ENCODE measurements at regions not wholly inside any gene's neighbourhood (a gene's known extent, or its start where the extent isn't known, plus 50 kb on each side); places are given as distances from the start of the nearest gene placed in this dataset.
A peak's percentile ranks its signal among the peaks of the same experiment; 100 is the strongest.

DNA sequence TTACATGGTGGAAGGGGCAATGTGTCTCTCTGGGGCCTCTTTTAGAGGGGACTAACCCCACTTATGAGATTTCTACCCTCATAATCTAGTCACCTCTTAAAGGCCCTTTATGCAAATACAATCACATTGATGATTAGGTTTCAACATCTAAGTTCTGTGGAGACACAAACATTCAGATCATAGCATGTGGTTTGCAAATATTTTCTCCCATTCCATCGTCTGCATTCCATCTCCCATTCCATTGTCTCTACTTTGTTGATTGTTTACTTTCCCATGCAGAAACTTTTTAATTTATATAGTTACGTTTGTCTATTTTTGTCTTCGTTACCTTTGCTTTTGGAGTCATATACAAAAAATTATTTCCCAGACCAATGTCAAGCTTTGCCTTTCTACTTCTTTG is 927.5 kb upstream of the INTU start:
- H3K27ac ChIP-seq (ENCODE audit: low read depth in 1 of 2, low read length in 1 of 2): no peak overlapping the region
- no peak overlapping the region for H3K9ac ChIP-seq (ENCODE audit: insufficient read depth in 1 of 2, low read length in 2 of 2)
- H3K4me1 ChIP-seq (ENCODE audit: control insufficient read depth in 5 of 5, insufficient read depth in 5 of 5, low read length in 5 of 5): peaks cover 0 to 4% (median 0%) of the 10 kb centered on the region in 5 donors
- H3K4me3 ChIP-seq: no peak overlapping the region
- H3K9me3 ChIP-seq (ENCODE audit: control insufficient read depth in 4 of 4, insufficient read depth in 3 of 4, low read length in 3 of 4): no peaks in the 10 kb centered on the region
- ATAC-seq (ENCODE audit: insufficient read depth, low FRiP score): no peak
- WGBS, 2 donors: 61 to 76% methylated on average over 3 of the region's 3 CpGs
- no peaks in the 10 kb centered on the region for H3K36me3 ChIP-seq (ENCODE audit: control insufficient read depth in 4 of 4, insufficient read depth in 4 of 4, low read length in 4 of 4)
- H3K27me3 ChIP-seq (ENCODE audit: control insufficient read depth in 3 of 3, insufficient read depth in 3 of 3, low read length in 2 of 3): no peaks in the 10 kb centered on the region
- TF ChIP-seq, protein P1, sequence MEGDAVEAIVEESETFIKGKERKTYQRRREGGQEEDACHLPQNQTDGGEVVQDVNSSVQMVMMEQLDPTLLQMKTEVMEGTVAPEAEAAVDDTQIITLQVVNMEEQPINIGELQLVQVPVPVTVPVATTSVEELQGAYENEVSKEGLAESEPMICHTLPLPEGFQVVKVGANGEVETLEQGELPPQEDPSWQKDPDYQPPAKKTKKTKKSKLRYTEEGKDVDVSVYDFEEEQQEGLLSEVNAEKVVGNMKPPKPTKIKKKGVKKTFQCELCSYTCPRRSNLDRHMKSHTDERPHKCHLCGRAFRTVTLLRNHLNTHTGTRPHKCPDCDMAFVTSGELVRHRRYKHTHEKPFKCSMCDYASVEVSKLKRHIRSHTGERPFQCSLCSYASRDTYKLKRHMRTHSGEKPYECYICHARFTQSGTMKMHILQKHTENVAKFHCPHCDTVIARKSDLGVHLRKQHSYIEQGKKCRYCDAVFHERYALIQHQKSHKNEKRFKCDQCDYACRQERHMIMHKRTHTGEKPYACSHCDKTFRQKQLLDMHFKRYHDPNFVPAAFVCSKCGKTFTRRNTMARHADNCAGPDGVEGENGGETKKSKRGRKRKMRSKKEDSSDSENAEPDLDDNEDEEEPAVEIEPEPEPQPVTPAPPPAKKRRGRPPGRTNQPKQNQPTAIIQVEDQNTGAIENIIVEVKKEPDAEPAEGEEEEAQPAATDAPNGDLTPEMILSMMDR (IDR thresholded peaks at IDR 0.05; ENCODE audit: control extremely low read depth, extremely low read depth): no peak
- DNase-seq: no peak

DNA sequence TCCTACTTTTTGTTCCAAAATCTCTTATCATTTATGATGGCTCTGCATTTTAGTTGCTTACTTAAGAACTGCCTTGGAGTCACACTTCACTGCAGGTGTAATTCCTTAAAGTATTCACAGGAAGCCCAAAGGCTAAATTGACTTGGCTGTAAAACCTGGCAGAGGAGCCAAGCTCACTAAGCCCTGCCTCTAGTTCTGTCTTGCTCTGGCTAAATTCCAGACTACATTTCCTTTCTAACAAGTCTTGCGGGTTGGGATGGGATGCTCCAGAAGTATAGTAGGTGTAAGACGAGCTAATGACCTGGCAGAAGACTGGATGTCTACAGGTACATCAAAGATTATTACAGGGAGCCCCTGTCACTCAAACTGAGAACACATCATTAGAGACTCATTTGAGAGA is 924.0 kb upstream of the INTU start:
- Histone ChIP-seq H3K36me3 (ENCODE audit: control insufficient read depth in 4 of 4, insufficient read depth in 4 of 4, low read length in 4 of 4) (no peaks in the 10 kb centered on the region), H3K27me3 (ENCODE audit: control insufficient read depth in 3 of 3, insufficient read depth in 3 of 3, low read length in 2 of 3) (no peaks in the 10 kb centered on the region), H3K9me3 (ENCODE audit: control insufficient read depth in 4 of 4, insufficient read depth in 3 of 4, low read length in 3 of 4) (no peaks in the 10 kb centered on the region), H3K9ac (ENCODE audit: insufficient read depth in 1 of 2, low read length in 2 of 2) (no peak overlapping the region), H3K4me1 (ENCODE audit: control insufficient read depth in 5 of 5, insufficient read depth in 5 of 5, low read length in 5 of 5) (no peaks in the 10 kb centered on the region), H3K27ac (ENCODE audit: low read depth in 1 of 2, low read length in 1 of 2) (no peak overlapping the region), H3K4me3 (no peak overlapping the region)
- ATAC-seq (ENCODE audit: insufficient read depth, low FRiP score) (no peak), DNase-seq (peak in 2 of 3 donors; percentile 19 to 51)
- TF ChIP-seq, protein P1 (IDR thresholded peaks at IDR 0.05; ENCODE audit: control extremely low read depth, extremely low read depth): no peak
- WGBS, 2 donors: 55 to 67% methylated on average over 2 of the region's 2 CpGs

DNA sequence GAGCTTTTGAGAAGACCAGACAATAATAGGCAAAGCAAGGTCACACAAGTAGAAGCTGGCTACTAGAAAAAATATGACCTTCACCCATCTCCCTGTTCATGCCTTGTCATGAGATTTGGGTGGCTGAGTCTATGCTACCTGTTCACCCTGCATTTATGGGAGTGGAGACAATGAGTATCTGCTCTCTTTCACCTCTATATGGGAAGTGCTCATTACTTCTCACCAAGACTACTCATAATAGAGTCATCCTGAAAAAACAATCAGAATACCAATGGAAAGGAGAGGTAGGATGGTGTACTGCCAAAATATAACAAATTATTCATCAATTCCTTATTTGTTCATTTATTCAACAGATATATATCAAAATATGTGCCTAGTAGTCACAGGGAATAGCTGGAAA is 921.8 kb upstream of the INTU start:
- Histone ChIP-seq H3K4me1 (ENCODE audit: control insufficient read depth in 5 of 5, insufficient read depth in 5 of 5, low read length in 5 of 5) (peaks cover 0 to 5% (median 0%) of the 10 kb centered on the region in 5 donors), H3K4me3 (no peak overlapping the region), H3K27ac (ENCODE audit: low read depth in 1 of 2, low read length in 1 of 2) (no peak overlapping the region), H3K9ac (ENCODE audit: insufficient read depth in 1 of 2, low read length in 2 of 2) (no peak overlapping the region), H3K9me3 (ENCODE audit: control insufficient read depth in 4 of 4, insufficient read depth in 3 of 4, low read length in 3 of 4) (no peaks in the 10 kb centered on the region), H3K36me3 (ENCODE audit: control insufficient read depth in 4 of 4, insufficient read depth in 4 of 4, low read length in 4 of 4) (no peaks in the 10 kb centered on the region), H3K27me3 (ENCODE audit: control insufficient read depth in 3 of 3, insufficient read depth in 3 of 3, low read length in 2 of 3) (no peaks in the 10 kb centered on the region)
- TF ChIP-seq, protein P1 (IDR thresholded peaks at IDR 0.05; ENCODE audit: control extremely low read depth, extremely low read depth): no peak
- DNase-seq (no peak), ATAC-seq (ENCODE audit: insufficient read depth, low FRiP score) (no peak)

DNA sequence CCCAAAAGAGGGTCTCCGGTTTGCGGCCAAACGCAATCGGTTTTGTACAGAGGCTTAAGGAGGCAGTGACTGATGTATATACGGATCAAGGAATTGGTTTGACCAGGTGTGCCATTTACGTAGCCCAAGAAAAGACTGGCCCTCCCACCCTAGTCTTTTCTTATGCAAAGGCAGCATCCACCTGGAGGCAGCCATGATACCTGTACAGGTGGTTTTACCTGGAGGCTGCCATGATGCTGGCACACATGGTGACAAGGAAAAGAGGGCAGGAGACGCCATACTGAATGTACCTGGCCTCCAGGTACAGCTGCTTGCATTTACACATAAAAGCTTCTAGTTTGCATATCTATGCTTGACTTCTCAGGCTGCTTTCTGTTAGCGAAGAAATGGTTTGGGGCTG is 917.7 kb upstream of the INTU start:
- Histone ChIP-seq H3K9me3 (ENCODE audit: control insufficient read depth in 4 of 4, insufficient read depth in 3 of 4, low read length in 3 of 4) (no peaks in the 10 kb centered on the region), H3K4me1 (ENCODE audit: control insufficient read depth in 5 of 5, insufficient read depth in 5 of 5, low read length in 5 of 5) (peaks cover 0 to 25% (median 0%) of the 10 kb centered on the region in 5 donors), H3K4me3 (no peak overlapping the region), H3K27me3 (ENCODE audit: control insufficient read depth in 3 of 3, insufficient read depth in 3 of 3, low read length in 2 of 3) (no peaks in the 10 kb centered on the region), H3K36me3 (ENCODE audit: control insufficient read depth in 4 of 4, insufficient read depth in 4 of 4, low read length in 4 of 4) (no peaks in the 10 kb centered on the region), H3K27ac (ENCODE audit: low read depth in 1 of 2, low read length in 1 of 2) (no peak overlapping the region), H3K9ac (ENCODE audit: insufficient read depth in 1 of 2, low read length in 2 of 2) (no peak overlapping the region)
- DNase-seq (no peak), ATAC-seq (ENCODE audit: insufficient read depth, low FRiP score) (no peak)
- WGBS, 2 donors: 95 to 96% methylated on average over 8 of the region's 8 CpGs
- TF ChIP-seq, protein P1 (IDR thresholded peaks at IDR 0.05; ENCODE audit: control extremely low read depth, extremely low read depth): no peak

Data from lung (tissue), 11 donors.